GM10248 (cell line): ENCODE measurements at regions not wholly inside any gene's neighbourhood (a gene's known extent, or its start where the extent isn't known, plus 50 kb on each side); places are given as distances from the start of the nearest gene placed in this dataset.

Experiments used
- CTCF ChIA-PET: fragments of 300-600 bp; sonication (Branson Sonifier 250); formaldehyde crosslinking; extraction: SDS; loops from one replicate; lab custom pipeline; 2021; ENCODE audit warnings: antibody characterized with exemption; lab: Yijun Ruan, JAX
- POLR2A ChIA-PET: fragments of 350-650 bp; sonication (Branson Sonifier 250); formaldehyde crosslinking; extraction: SDS; loops from one replicate; lab custom pipeline; 2020; ENCODE audit warnings: antibody characterized with exemption; lab: Yijun Ruan, JAX
- DNase-seq: peaks from one replicate; pipeline ENCODE4 v3.0.0; 2012; ENCODE audit errors: extremely low spot score
- CTCF ChIP-seq: IDR thresholded peaks from 2 replicates; pipeline ENCODE4 v1.5.1; 2012; ENCODE audit warnings: mild to moderate bottlenecking, low read depth; ENCODE audit errors: extremely low read depth, missing control alignments, control extremely low read depth

GRCh38 chr10:57119684-57120083, 758.6 kb upstream of the ZWINT start:
- ChIA-PET CTCF (no interaction called here), POLR2A (no interaction called here)
- no peak for TF ChIP-seq CTCF
- no peak for DNase-seq

GRCh38 chr10:57113545-57113944, 752.5 kb upstream of the ZWINT start:
- no peak for TF ChIP-seq CTCF
- no peak for DNase-seq
- CTCF ChIA-PET, result no interaction called here
- POLR2A ChIA-PET, result no interaction called here

- DNase-seq, result no peak
- CTCF ChIA-PET, result no interaction called here
- no peak for TF ChIP-seq CTCF
- POLR2A ChIA-PET, result no interaction called here
Observed at GRCh38 chr10:57102236-57102635, 741.2 kb upstream of the ZWINT start.

GRCh38 chr10:57098146-57098545, 737.1 kb upstream of the ZWINT start:
- DNase-seq, result no peak
- TF ChIP-seq CTCF, result no peak
- ChIA-PET CTCF (no interaction called here), POLR2A (no interaction called here)

GRCh38 chr10:57096044-57096443, 735.0 kb upstream of the ZWINT start:
- CTCF ChIA-PET, result interaction anchor here (1.0 kb wide), 1 partner anchor 12 kb away, joined by 3 read pairs; no protein-coding TSS in a partner anchor
- no peak for TF ChIP-seq CTCF
- DNase-seq, result no peak
- POLR2A ChIA-PET, result no interaction called here

GRCh38 chr10:57094965-57095364, 733.9 kb upstream of the ZWINT start:
- ChIA-PET POLR2A (no interaction called here), CTCF (no interaction called here)
- no peak for DNase-seq
- TF ChIP-seq CTCF, result no peak

GRCh38 chr10:57094083-57094482, 733.0 kb upstream of the ZWINT start:
- DNase-seq, result no peak
- no peak for TF ChIP-seq CTCF
- ChIA-PET CTCF (interaction anchor here (1.3 kb wide), 1 partner anchor 17 kb away, joined by 3 read pairs; no protein-coding TSS in a partner anchor), POLR2A (no interaction called here)
